ENCODE measurements at regions not wholly inside any gene's neighbourhood (a gene's known extent, or its start where the extent isn't known, plus 50 kb on each side); places are given as distances from the start of the nearest gene placed in this dataset.

DNA sequence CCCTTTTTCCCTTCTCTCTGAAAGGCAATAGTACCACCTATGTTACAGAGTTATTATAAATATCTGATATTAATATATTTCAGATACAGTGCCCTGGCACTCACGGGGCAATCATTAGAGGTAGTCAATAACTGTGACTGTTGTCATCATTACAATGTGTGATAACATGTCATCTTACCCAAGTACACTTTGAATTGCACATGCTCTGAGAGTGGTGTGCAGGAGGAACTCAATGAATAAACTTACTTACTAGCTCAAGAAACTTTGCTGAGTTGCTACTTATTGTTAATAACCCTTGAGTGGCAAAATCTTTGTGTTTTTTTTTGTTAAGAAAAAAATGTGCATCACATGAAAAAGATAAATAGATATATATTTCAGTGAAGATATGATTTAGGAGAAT, 275.1 kb upstream of the RASGEF1B start:
- Histone ChIP-seq H3K9ac (ENCODE audit: low read length) (no peak overlapping the region), H3K79me2 (ENCODE audit: insufficient read depth, low read length) (no peaks in the 10 kb centered on the region), H3K27me3 (ENCODE audit: insufficient read depth, low read length) (no peaks in the 10 kb centered on the region), H3K4me2 (ENCODE audit: low read length) (no peak overlapping the region), H3K4me3 (ENCODE audit: low read depth, low read length, poor library complexity, severe bottlenecking) (no peak overlapping the region), H3K36me3 (ENCODE audit: insufficient read depth, low read length) (no peaks in the 10 kb centered on the region), H3K9me2 (ENCODE audit: low read depth, low read length) (no peaks in the 10 kb centered on the region), H3K9me3 (ENCODE audit: low read length) (no peaks in the 10 kb centered on the region), H2AFZ (ENCODE audit: low read length) (no peak overlapping the region), H4K20me1 (ENCODE audit: insufficient read depth, low read length) (no peaks in the 10 kb centered on the region), H3K4me1 (ENCODE audit: insufficient read depth, low read length, severe bottlenecking) (no peaks in the 10 kb centered on the region), H3K27ac (ENCODE audit: low read depth, low read length, poor library complexity, severe bottlenecking) (no peak overlapping the region), H3F3A (ENCODE audit: insufficient read depth, low read length) (no peaks in the 10 kb centered on the region)
- TF ChIP-seq EZH2 (IDR thresholded peaks at IDR 0.05; ENCODE audit: borderline replicate concordance, low read length), result no peak

DNA sequence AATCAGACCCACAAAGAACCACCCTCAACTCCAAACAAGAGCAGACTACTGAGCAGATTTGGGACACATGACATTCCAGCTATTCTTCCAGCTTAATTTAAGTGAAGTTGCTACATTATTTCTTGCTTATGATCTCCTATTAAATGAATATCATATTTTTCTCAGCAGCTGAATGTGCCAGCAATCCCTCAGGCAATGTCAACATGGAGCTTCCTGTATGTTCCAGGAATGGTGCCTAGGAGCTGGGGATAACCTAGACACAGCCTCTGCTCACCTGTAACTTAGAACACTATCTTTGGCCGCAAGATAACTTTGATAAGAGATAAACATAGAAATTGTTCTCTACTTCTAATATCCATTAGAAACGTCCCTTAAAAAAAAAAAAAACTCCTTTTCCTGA, 274.4 kb upstream of the RASGEF1B start:
- Histone ChIP-seq H3K9me2 (ENCODE audit: low read depth, low read length) (no peaks in the 10 kb centered on the region), H3F3A (ENCODE audit: insufficient read depth, low read length) (no peaks in the 10 kb centered on the region), H3K36me3 (ENCODE audit: insufficient read depth, low read length) (no peaks in the 10 kb centered on the region), H4K20me1 (ENCODE audit: insufficient read depth, low read length) (no peaks in the 10 kb centered on the region), H3K27me3 (ENCODE audit: insufficient read depth, low read length) (no peaks in the 10 kb centered on the region), H3K79me2 (ENCODE audit: insufficient read depth, low read length) (no peaks in the 10 kb centered on the region), H3K9me3 (ENCODE audit: low read length) (no peaks in the 10 kb centered on the region), H3K4me3 (ENCODE audit: low read depth, low read length, poor library complexity, severe bottlenecking) (no peak overlapping the region), H3K27ac (ENCODE audit: low read depth, low read length, poor library complexity, severe bottlenecking) (no peak overlapping the region), H3K4me1 (ENCODE audit: insufficient read depth, low read length, severe bottlenecking) (no peaks in the 10 kb centered on the region), H3K9ac (ENCODE audit: low read length) (no peak overlapping the region), H2AFZ (ENCODE audit: low read length) (no peak overlapping the region), H3K4me2 (ENCODE audit: low read length) (no peak overlapping the region)
- TF ChIP-seq EZH2 (IDR thresholded peaks at IDR 0.05; ENCODE audit: borderline replicate concordance, low read length), result no peak
- TF ChIP-seq, protein P1, sequence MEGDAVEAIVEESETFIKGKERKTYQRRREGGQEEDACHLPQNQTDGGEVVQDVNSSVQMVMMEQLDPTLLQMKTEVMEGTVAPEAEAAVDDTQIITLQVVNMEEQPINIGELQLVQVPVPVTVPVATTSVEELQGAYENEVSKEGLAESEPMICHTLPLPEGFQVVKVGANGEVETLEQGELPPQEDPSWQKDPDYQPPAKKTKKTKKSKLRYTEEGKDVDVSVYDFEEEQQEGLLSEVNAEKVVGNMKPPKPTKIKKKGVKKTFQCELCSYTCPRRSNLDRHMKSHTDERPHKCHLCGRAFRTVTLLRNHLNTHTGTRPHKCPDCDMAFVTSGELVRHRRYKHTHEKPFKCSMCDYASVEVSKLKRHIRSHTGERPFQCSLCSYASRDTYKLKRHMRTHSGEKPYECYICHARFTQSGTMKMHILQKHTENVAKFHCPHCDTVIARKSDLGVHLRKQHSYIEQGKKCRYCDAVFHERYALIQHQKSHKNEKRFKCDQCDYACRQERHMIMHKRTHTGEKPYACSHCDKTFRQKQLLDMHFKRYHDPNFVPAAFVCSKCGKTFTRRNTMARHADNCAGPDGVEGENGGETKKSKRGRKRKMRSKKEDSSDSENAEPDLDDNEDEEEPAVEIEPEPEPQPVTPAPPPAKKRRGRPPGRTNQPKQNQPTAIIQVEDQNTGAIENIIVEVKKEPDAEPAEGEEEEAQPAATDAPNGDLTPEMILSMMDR (IDR thresholded peaks at IDR 0.05; ENCODE audit: low read length), result no peak

DNA sequence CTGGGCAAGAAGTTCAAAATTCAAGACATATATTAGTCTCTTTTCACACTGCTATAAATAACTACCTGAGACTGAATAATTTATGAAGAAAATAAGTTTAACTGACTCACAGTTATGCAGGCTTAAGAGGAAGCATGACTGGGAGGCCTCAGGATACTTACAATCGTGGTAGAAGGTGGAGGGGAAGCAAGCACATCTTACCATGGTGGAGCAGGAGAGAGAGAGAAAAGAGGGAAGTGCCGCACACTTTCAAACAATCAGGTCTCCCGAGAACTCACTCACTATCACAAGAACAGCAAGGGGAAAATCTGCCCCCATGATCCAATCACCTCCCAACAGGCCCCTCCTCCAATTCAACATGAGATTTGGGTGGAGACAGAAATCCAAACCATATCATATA, 273.3 kb upstream of the RASGEF1B start:
- Histone ChIP-seq H3K27me3 (ENCODE audit: insufficient read depth, low read length) (no peaks in the 10 kb centered on the region), H3K27ac (ENCODE audit: low read depth, low read length, poor library complexity, severe bottlenecking) (no peak overlapping the region), H3K4me1 (ENCODE audit: insufficient read depth, low read length, severe bottlenecking) (no peaks in the 10 kb centered on the region), H3K79me2 (ENCODE audit: insufficient read depth, low read length) (no peaks in the 10 kb centered on the region), H2AFZ (ENCODE audit: low read length) (no peak overlapping the region), H3F3A (ENCODE audit: insufficient read depth, low read length) (no peaks in the 10 kb centered on the region), H3K36me3 (ENCODE audit: insufficient read depth, low read length) (no peaks in the 10 kb centered on the region), H3K9ac (ENCODE audit: low read length) (no peak overlapping the region), H3K9me2 (ENCODE audit: low read depth, low read length) (no peaks in the 10 kb centered on the region), H4K20me1 (ENCODE audit: insufficient read depth, low read length) (no peaks in the 10 kb centered on the region), H3K4me3 (ENCODE audit: low read depth, low read length, poor library complexity, severe bottlenecking) (no peak overlapping the region), H3K4me2 (ENCODE audit: low read length) (no peak overlapping the region), H3K9me3 (ENCODE audit: low read length) (no peaks in the 10 kb centered on the region)
- TF ChIP-seq, protein P1 (IDR thresholded peaks at IDR 0.05; ENCODE audit: low read length), result no peak
- TF ChIP-seq EZH2 (IDR thresholded peaks at IDR 0.05; ENCODE audit: borderline replicate concordance, low read length), result no peak

DNA sequence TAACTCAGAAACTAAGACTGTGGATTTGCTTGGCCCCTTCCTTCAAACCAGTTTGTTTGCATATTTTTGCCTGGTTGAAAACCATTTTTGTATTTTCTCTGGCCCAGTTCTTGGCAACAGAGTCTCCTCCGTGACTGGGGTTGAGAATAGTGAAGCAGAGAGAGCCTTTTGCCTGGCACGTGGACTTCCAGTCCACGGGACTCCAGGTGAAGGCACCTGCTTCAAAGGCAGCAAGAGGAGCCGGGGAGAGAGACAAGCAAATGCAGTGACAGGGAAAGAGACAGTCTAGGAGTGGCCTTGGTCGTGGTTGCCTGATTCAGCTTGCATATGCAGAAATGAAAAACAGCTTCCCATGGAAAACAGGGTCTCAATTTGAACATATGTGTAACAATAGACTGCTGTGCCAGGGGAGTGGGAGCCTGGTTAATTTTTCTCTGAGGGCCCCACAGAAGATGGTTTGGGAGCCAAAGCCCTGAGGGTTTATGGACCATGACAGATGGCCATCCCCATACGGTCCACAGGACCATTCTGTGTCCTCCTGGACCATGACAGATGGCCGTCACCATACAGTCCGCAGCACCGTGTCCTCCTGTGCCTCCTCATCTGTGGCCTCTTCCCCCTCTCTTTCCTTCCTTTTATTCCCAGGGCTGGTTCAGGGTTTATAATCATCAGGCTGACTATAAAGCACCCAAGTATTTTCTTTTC, 272.2 kb upstream of the RASGEF1B start:
- Histone ChIP-seq H3K27me3 (ENCODE audit: insufficient read depth, low read length) (no peaks in the 10 kb centered on the region), H3K79me2 (ENCODE audit: insufficient read depth, low read length) (no peaks in the 10 kb centered on the region), H3K4me1 (ENCODE audit: insufficient read depth, low read length, severe bottlenecking) (no peaks in the 10 kb centered on the region), H3K36me3 (ENCODE audit: insufficient read depth, low read length) (no peaks in the 10 kb centered on the region), H3K9me2 (ENCODE audit: low read depth, low read length) (no peaks in the 10 kb centered on the region), H3K4me2 (ENCODE audit: low read length) (no peak overlapping the region), H3K9me3 (ENCODE audit: low read length) (no peaks in the 10 kb centered on the region), H3K27ac (ENCODE audit: low read depth, low read length, poor library complexity, severe bottlenecking) (no peak overlapping the region), H3F3A (ENCODE audit: insufficient read depth, low read length) (no peaks in the 10 kb centered on the region), H3K9ac (ENCODE audit: low read length) (no peak overlapping the region), H2AFZ (ENCODE audit: low read length) (no peak overlapping the region), H4K20me1 (ENCODE audit: insufficient read depth, low read length) (no peaks in the 10 kb centered on the region), H3K4me3 (ENCODE audit: low read depth, low read length, poor library complexity, severe bottlenecking) (no peak overlapping the region)
- TF ChIP-seq EZH2 (IDR thresholded peaks at IDR 0.05; ENCODE audit: borderline replicate concordance, low read length), result no peak
- TF ChIP-seq, protein P1 (IDR thresholded peaks at IDR 0.05; ENCODE audit: low read length), result no peak

All from OCI-LY1 (cell line).